Right lobe of liver (tissue), 4 donors: ENCODE measurements at regions not wholly inside any gene's neighbourhood (a gene's known extent, or its start where the extent isn't known, plus 50 kb on each side); places are given as distances from the start of the nearest gene placed in this dataset.
"Not testable (repeated sequence)": the region's sequence is repeated elsewhere in the genome, so short reads cannot be mapped to it uniquely, and the experiment has no call there.

Source experiments
- POLR2A ChIP-seq: fragments of 450-650 bp; IDR thresholded peaks from one replicate; pipeline ENCODE4 v1.6.1; 2017; ENCODE audit warnings: antibody characterized with exemption, mild to moderate bottlenecking
- TF ChIP-seq, protein P1 (sequence below), 4 donors: fragments of 200-600 bp in 3 of 4; fragments of 450-650 bp in 1 of 4; IDR thresholded peaks; one replicate each; pipeline versions ENCODE4 v1.5.1 to v1.8.0; 2016 to 2022; ENCODE audit warnings: antibody characterized with exemption in 4 of 4, mild to moderate bottlenecking in 2 of 4
- donor health status: DM: no; HTN: no; CAD: no.
- donor health status: DM: no; HTN: no; CAD: no.
- donor health status: DM: no; HTN: yes; CAD: no.

DNA sequence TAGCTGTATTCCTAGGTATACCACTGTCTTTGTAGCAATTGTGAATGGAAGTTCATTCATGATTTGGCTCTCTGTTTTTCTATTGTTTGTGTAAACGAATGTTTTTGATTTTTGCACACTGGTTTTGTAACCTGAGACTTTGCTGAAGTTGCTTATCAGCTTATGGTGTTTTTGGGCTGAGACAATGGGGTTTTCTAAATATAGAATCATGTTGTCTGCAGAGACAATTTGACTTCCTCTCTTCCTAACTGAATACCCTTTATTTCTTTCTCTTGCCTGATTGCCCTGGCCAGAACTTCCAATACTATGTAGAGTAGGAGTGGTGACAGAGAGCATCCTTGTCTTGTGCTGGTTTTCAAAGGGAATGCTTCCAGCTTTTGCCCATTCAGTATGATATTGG is 761.6 kb upstream of the NCAM2 start:
- TF ChIP-seq, protein P1, sequence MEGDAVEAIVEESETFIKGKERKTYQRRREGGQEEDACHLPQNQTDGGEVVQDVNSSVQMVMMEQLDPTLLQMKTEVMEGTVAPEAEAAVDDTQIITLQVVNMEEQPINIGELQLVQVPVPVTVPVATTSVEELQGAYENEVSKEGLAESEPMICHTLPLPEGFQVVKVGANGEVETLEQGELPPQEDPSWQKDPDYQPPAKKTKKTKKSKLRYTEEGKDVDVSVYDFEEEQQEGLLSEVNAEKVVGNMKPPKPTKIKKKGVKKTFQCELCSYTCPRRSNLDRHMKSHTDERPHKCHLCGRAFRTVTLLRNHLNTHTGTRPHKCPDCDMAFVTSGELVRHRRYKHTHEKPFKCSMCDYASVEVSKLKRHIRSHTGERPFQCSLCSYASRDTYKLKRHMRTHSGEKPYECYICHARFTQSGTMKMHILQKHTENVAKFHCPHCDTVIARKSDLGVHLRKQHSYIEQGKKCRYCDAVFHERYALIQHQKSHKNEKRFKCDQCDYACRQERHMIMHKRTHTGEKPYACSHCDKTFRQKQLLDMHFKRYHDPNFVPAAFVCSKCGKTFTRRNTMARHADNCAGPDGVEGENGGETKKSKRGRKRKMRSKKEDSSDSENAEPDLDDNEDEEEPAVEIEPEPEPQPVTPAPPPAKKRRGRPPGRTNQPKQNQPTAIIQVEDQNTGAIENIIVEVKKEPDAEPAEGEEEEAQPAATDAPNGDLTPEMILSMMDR (IDR thresholded peaks at IDR 0.05), result not testable (repeated sequence)
- not testable (repeated sequence) for TF ChIP-seq POLR2A
